Fibroblast of lung (primary cell): ENCODE measurements at regions not wholly inside any gene's neighbourhood (a gene's known extent, or its start where the extent isn't known, plus 50 kb on each side); places are given as distances from the start of the nearest gene placed in this dataset.

Experiments used
- DNase-seq, 2 donors: peaks; one replicate each; pipeline versions ENCODE4 v3.0.0 to v3.0.0-alpha.2; 2010; ENCODE audit warnings: low read depth in 2 of 2
- H2AFZ ChIP-seq: 2 replicates; pipeline ENCODE4 v1.5.1; 2012; ENCODE audit warnings: low read length, control low read depth, inconsistent platforms
- H3K27ac ChIP-seq: 2 replicates; pipeline ENCODE4 v1.5.1; 2011; ENCODE audit warnings: low read length, control low read depth; ENCODE audit not compliant: insufficient read depth
- H3K27me3 ChIP-seq: 2 replicates; pipeline ENCODE4 v1.5.1; 2011; ENCODE audit warnings: mild to moderate bottlenecking, low read length; ENCODE audit not compliant: control insufficient read depth, insufficient read depth
- H3K36me3 ChIP-seq: 2 replicates; pipeline ENCODE4 v1.5.1; 2011; ENCODE audit warnings: low read length; ENCODE audit not compliant: control insufficient read depth, insufficient read depth
- H3K4me1 ChIP-seq: 2 replicates; pipeline ENCODE4 v1.5.1; 2011; ENCODE audit warnings: low read length; ENCODE audit not compliant: control insufficient read depth, insufficient read depth; ENCODE audit errors: extremely low read depth
- H3K4me2 ChIP-seq: 2 replicates; pipeline ENCODE4 v1.5.1; 2011; ENCODE audit warnings: low read length, control low read depth; ENCODE audit not compliant: insufficient read depth; ENCODE audit errors: extremely low read depth
- H3K4me3 ChIP-seq, 4 experiments: fragments of 200-600 bp in 1 of 4; sonication (generic) in 1 of 4; replicated peaks in 1 of 4; 2 replicates each; pipeline ENCODE4 v1.5.1; 2011 to 2016; ENCODE audit warnings: low read length in 4 of 4, low read depth in 3 of 4, mild to moderate bottlenecking in 3 of 4, control low read depth in 2 of 4, inconsistent platforms in 1 of 4, mixed read lengths in 1 of 4; ENCODE audit not compliant: insufficient read depth in 1 of 4; ENCODE audit errors: control extremely low read depth in 1 of 4
- H3K79me2 ChIP-seq: 2 replicates; pipeline ENCODE4 v1.5.1; 2012; ENCODE audit warnings: mild to moderate bottlenecking, low read length, inconsistent platforms; ENCODE audit not compliant: control insufficient read depth, insufficient read depth
- H3K9ac ChIP-seq: 2 replicates; pipeline ENCODE4 v1.5.1; 2011; ENCODE audit warnings: mild to moderate bottlenecking, low read length, control low read depth; ENCODE audit not compliant: insufficient read depth
- H3K9me3 ChIP-seq: 2 replicates; pipeline ENCODE4 v1.5.1; 2012; ENCODE audit warnings: low read depth, low read length; ENCODE audit not compliant: control insufficient read depth, insufficient read depth
- H4K20me1 ChIP-seq: 2 replicates; pipeline ENCODE4 v1.5.1; 2011; ENCODE audit warnings: low read length; ENCODE audit not compliant: control insufficient read depth, insufficient read depth; ENCODE audit errors: extremely low read depth
- CTCF ChIP-seq, 2 donors: IDR thresholded peaks in 1 of 2; conservative IDR thresholded peaks in 1 of 2; 1 replicate in 1 of 2; 2 replicates in 1 of 2; pipeline ENCODE4 v1.5.1; 2011 to 2012; ENCODE audit warnings: low read length in 2 of 2, control low read depth in 1 of 2, inconsistent platforms in 1 of 2, low read depth in 1 of 2, mild to moderate bottlenecking in 1 of 2
- EZH2 ChIP-seq: IDR thresholded peaks from 2 replicates; pipeline ENCODE4 v1.5.1; 2012; ENCODE audit warnings: low read length, control low read depth, mild to moderate bottlenecking; ENCODE audit errors: missing control alignments

GRCh38 chr18:39365836-39366485 is 1800.4 kb upstream of the CELF4 start:
- Histone ChIP-seq H3K4me2 (no peak overlapping the region), H3K79me2 (no peaks in the 10 kb centered on the region), H3K27ac (no peak overlapping the region), H3K4me1 (no peaks in the 10 kb centered on the region), H3K27me3 (no peaks in the 10 kb centered on the region), H4K20me1 (no peaks in the 10 kb centered on the region), H3K9me3 (no peaks in the 10 kb centered on the region), H3K9ac (no peak overlapping the region), H3K4me3 (no peak overlapping the region), H2AFZ (no peak overlapping the region), H3K36me3 (no peaks in the 10 kb centered on the region)
- no peak for TF ChIP-seq CTCF (conservative IDR thresholded peaks at IDR 0.05 in 1 of 2, IDR thresholded peaks at IDR 0.05 in 1 of 2; ENCODE audit: low read depth in 1 of 2, low read length in 2 of 2)
- no peak for TF ChIP-seq EZH2
- no peak for DNase-seq

- H3K27ac ChIP-seq: no peak overlapping the region
- no peak for TF ChIP-seq CTCF (conservative IDR thresholded peaks at IDR 0.05 in 1 of 2, IDR thresholded peaks at IDR 0.05 in 1 of 2; ENCODE audit: low read depth in 1 of 2, low read length in 2 of 2)
- TF ChIP-seq EZH2: no peak
- no peaks in the 10 kb centered on the region for H3K27me3 ChIP-seq
- no peaks in the 10 kb centered on the region for H3K36me3 ChIP-seq
- no peak overlapping the region for H2AFZ ChIP-seq
- H3K4me1 ChIP-seq: no peaks in the 10 kb centered on the region
- no peaks in the 10 kb centered on the region for H4K20me1 ChIP-seq
- H3K4me3 ChIP-seq: no peak overlapping the region
- no peak overlapping the region for H3K9ac ChIP-seq
- DNase-seq: no peak
- H3K9me3 ChIP-seq: no peaks in the 10 kb centered on the region
- H3K79me2 ChIP-seq: no peaks in the 10 kb centered on the region
- no peak overlapping the region for H3K4me2 ChIP-seq
Observed at GRCh38 chr18:39360072-39360471, 1794.5 kb upstream of the CELF4 start.

- Histone ChIP-seq H3K27me3 (no peaks in the 10 kb centered on the region), H3K4me3 (no peak overlapping the region)
- TF ChIP-seq CTCF (conservative IDR thresholded peaks at IDR 0.05 in 1 of 2, IDR thresholded peaks at IDR 0.05 in 1 of 2; ENCODE audit: low read depth in 1 of 2, low read length in 2 of 2) (no peak), EZH2 (no peak)
Observed at GRCh38 chr18:39359636-39360035, 1794.0 kb upstream of the CELF4 start.

More at GRCh38 chr18:39359636-39360035, 1794.0 kb upstream of the CELF4 start:
- H4K20me1 ChIP-seq: no peaks in the 10 kb centered on the region
- H3K9ac ChIP-seq: no peak overlapping the region
- no peaks in the 10 kb centered on the region for H3K4me1 ChIP-seq
- no peaks in the 10 kb centered on the region for H3K36me3 ChIP-seq
- no peaks in the 10 kb centered on the region for H3K9me3 ChIP-seq
- H2AFZ ChIP-seq: no peak overlapping the region
- no peak for DNase-seq
- H3K79me2 ChIP-seq: no peaks in the 10 kb centered on the region
- H3K4me2 ChIP-seq: no peak overlapping the region
- no peak overlapping the region for H3K27ac ChIP-seq
